Suprapubic skin (tissue), 4 donors: ENCODE measurements at regions not wholly inside any gene's neighbourhood (a gene's known extent, or its start where the extent isn't known, plus 50 kb on each side); places are given as distances from the start of the nearest gene placed in this dataset.

Experiments used
- DNase-seq, 2 donors: peaks; one replicate each; pipeline ENCODE4 v3.0.0-alpha.2; 2019; ENCODE audit warnings: low spot score in 2 of 2
- H3K27ac ChIP-seq: fragments of 200-600 bp; sonication (generic); one replicate; pipeline ENCODE4 v1.5.1; 2019
- H3K27me3 ChIP-seq: fragments of 200-600 bp; sonication (generic); one replicate; pipeline ENCODE4 v1.5.1; 2019
- H3K36me3 ChIP-seq: fragments of 200-600 bp; sonication (generic); one replicate; pipeline ENCODE4 v1.5.1; 2019
- H3K4me1 ChIP-seq: fragments of 200-600 bp; sonication (generic); one replicate; pipeline ENCODE4 v1.5.1; 2019
- H3K4me3 ChIP-seq: fragments of 200-600 bp; sonication (generic); one replicate; pipeline ENCODE4 v1.5.1; 2019; ENCODE audit warnings: mild to moderate bottlenecking
- H3K9me3 ChIP-seq: fragments of 200-600 bp; sonication (generic); one replicate; pipeline ENCODE4 v1.5.1; 2019
- CTCF ChIP-seq, 2 donors: fragments of 200-600 bp in 1 of 2; fragments of 450-650 bp in 1 of 2; sonication (generic) in 1 of 2; IDR thresholded peaks; one replicate each; pipeline ENCODE4 v1.5.1; 2016 to 2019; ENCODE audit warnings: antibody characterized with exemption in 2 of 2, mild to moderate bottlenecking in 1 of 2, moderate library complexity in 1 of 2
- EP300 ChIP-seq: sonication (generic); formaldehyde crosslinking; IDR thresholded peaks from one replicate; pipeline ENCODE4 v1.6.1; 2017; ENCODE audit warnings: antibody characterized with exemption
- POLR2A ChIP-seq, 2 donors: fragments of 450-650 bp; IDR thresholded peaks; one replicate each; pipeline ENCODE4 v1.6.1; 2017; ENCODE audit warnings: antibody characterized with exemption in 2 of 2, mild to moderate bottlenecking in 2 of 2, moderate library complexity in 2 of 2
- POLR2AphosphoS5 ChIP-seq, 3 donors: sonication (generic); formaldehyde crosslinking; IDR thresholded peaks; one replicate each; pipeline ENCODE4 v1.6.1; 2017; ENCODE audit warnings: antibody characterized with exemption in 3 of 3
- WGBS: methylation state at CpG from one replicate; pipeline ENCODE4 v1.1.5; 2018; 5-methylcytosine and 5-hydroxymethylcytosine counted together

- DNase-seq = no peak
- Histone ChIP-seq H3K4me3 (no peak overlapping the region), H3K27ac (no peak overlapping the region), H3K27me3 (no peaks in the 10 kb centered on the region), H3K36me3 (no peaks in the 10 kb centered on the region), H3K4me1 (no peaks in the 10 kb centered on the region), H3K9me3 (peaks cover 4% of the 10 kb centered on the region)
- 71% methylated on average over 3 of the region's 3 CpGs for WGBS
- TF ChIP-seq CTCF (IDR thresholded peaks at IDR 0.05) (no peak), POLR2A (IDR thresholded peaks at IDR 0.05) (no peak), EP300 (no peak)
Measured at GRCh38 chr4:33339762-33340161, 2619.6 kb downstream of the PCDH7 start.

- no peak overlapping the region for H3K27ac ChIP-seq
- H3K27me3 ChIP-seq = no peaks in the 10 kb centered on the region
- no peak for DNase-seq
- 74% methylated on average over 5 of the region's 5 CpGs for WGBS
- H3K4me3 ChIP-seq = no peak overlapping the region
- no peaks in the 10 kb centered on the region for H3K4me1 ChIP-seq
- peaks cover 4% of the 10 kb centered on the region for H3K9me3 ChIP-seq
- no peaks in the 10 kb centered on the region for H3K36me3 ChIP-seq
- no peak for TF ChIP-seq POLR2A (IDR thresholded peaks at IDR 0.05)
- no peak for TF ChIP-seq CTCF (IDR thresholded peaks at IDR 0.05)
- no peak for TF ChIP-seq POLR2AphosphoS5 (IDR thresholded peaks at IDR 0.05)
Measured at GRCh38 chr4:33340168-33340567, 2620.0 kb downstream of the PCDH7 start.

- Histone ChIP-seq H3K4me1 (no peaks in the 10 kb centered on the region), H3K9me3 (no peaks in the 10 kb centered on the region), H3K36me3 (no peaks in the 10 kb centered on the region), H3K27me3 (no peaks in the 10 kb centered on the region), H3K27ac (no peak overlapping the region), H3K4me3 (no peak overlapping the region)
- 48% methylated on average over 1 of the region's 1 CpG for WGBS
- TF ChIP-seq POLR2A (IDR thresholded peaks at IDR 0.05) (no peak), CTCF (IDR thresholded peaks at IDR 0.05) (no peak), POLR2AphosphoS5 (IDR thresholded peaks at IDR 0.05) (no peak), EP300 (no peak)
- no peak for DNase-seq
Measured at GRCh38 chr4:33349376-33349775, 2629.2 kb downstream of the PCDH7 start.

GRCh38 chr4:33357121-33357520 lies 2637.0 kb downstream of the PCDH7 start:
- Histone ChIP-seq H3K9me3 (no peaks in the 10 kb centered on the region), H3K4me1 (no peaks in the 10 kb centered on the region), H3K27me3 (no peaks in the 10 kb centered on the region), H3K4me3 (no peak overlapping the region), H3K36me3 (no peaks in the 10 kb centered on the region), H3K27ac (no peak overlapping the region)
- no peak for DNase-seq
- TF ChIP-seq POLR2A (IDR thresholded peaks at IDR 0.05) (no peak), POLR2AphosphoS5 (IDR thresholded peaks at IDR 0.05) (no peak), EP300 (no peak), CTCF (IDR thresholded peaks at IDR 0.05) (no peak)
- 46% methylated on average over 1 of the region's 1 CpG for WGBS

- Histone ChIP-seq H3K4me3 (no peak overlapping the region), H3K27ac (no peak overlapping the region), H3K27me3 (no peaks in the 10 kb centered on the region), H3K9me3 (no peaks in the 10 kb centered on the region), H3K36me3 (no peaks in the 10 kb centered on the region), H3K4me1 (no peaks in the 10 kb centered on the region)
- TF ChIP-seq POLR2A (IDR thresholded peaks at IDR 0.05) = no peak
- TF ChIP-seq CTCF (IDR thresholded peaks at IDR 0.05) = no peak
- TF ChIP-seq EP300 = no peak
- no peak for TF ChIP-seq POLR2AphosphoS5 (IDR thresholded peaks at IDR 0.05)
- WGBS = 55% methylated on average over 3 of the region's 3 CpGs
- no peak for DNase-seq
Measured at GRCh38 chr4:33369446-33369845, 2649.3 kb downstream of the PCDH7 start.
